ENCODE measurements at regions not wholly inside any gene's neighbourhood (a gene's known extent, or its start where the extent isn't known, plus 50 kb on each side); places are given as distances from the start of the nearest gene placed in this dataset.

GRCh38 chr10:131743190-131744151 lies 157.3 kb upstream of the PPP2R2D start:
- peak; percentile 58 for DNase-seq

DNA sequence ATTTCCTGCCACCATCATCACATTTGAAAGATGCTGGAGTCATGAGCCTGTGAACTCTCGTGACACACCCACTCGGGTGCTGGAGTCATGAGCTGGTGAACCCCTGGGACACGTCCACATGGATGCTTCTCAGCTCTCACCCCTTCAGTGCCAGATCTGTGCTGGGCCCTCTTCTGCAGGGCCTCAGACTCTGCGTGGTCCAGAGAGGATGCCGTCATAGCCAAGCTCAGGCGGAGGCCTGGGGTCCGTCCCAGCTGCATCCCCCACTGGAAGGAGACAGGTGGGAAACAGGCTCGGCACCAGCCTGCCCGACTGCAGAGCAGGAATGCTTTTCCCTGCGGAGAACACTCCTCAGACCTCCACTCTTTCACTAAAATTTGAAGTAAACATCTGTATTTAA lies 156.5 kb upstream of the PPP2R2D start:
- peak; percentile 42 for DNase-seq

GRCh38 chr10:131745591-131745990 lies 155.2 kb upstream of the PPP2R2D start:
- no peak for DNase-seq

- no peak for DNase-seq
Observed at GRCh38 chr10:131746241-131746711, 154.5 kb upstream of the PPP2R2D start.

DNA sequence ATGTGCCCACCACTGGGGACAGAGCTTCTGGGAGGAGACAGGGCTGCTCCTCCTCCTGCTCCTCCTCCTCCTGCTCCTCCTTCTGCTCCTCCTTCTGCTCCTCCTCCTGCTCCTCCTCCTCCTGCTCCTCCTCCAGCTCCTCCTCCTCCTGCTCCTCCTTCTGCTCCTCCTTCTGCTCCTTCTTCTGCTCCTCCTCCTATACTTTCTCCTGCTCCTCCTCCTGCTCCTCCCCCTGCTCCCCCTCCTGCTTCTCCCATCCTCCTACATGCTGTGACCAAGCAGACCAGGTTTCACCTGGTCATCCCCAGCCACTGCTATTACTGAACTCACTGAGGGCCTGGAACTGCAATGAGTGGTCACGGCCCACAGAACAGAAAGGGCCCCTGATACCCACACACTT lies 154.0 kb upstream of the PPP2R2D start:
- DNase-seq, result no peak

DNA sequence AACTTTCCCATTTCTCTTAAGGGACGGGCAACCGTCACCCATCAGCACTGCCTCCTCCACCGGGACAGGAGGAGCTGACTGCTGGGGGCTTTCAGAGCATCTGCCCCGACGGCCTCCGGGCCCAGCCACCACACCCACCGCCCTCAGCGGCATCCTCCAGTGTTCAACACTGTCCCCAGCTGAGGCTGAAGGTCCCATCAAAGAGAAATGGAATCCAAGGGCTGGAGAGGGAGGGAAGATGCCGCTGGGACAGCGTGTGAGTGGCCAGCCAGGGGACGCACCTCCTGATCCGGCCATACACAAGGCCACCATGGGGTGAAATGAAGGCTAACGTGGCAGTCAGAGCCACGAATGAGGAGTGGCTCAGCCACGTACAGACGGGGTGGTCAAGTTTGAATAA lies 153.6 kb upstream of the PPP2R2D start:
- DNase-seq, result no peak

DNA sequence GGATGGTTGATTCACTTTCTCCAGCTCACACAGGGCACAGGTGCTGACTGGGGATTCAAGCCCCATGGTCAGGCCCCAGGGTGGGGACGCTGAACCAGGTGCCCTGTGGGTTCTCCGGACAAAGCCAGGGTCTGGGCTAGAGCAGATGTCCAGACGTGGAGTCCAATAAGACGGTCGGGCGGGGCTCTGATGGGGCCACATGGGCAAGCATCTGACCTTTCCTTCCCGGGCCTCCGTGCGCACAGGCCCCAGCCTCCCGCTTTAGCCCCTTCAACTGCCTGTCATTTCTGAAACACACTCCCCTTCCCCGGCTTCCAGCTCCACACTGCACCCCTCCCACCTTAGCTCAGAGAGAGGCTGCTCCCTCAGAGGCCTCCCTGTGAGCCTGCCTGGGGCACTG lies 153.0 kb upstream of the PPP2R2D start:
- no peak for DNase-seq

DNA sequence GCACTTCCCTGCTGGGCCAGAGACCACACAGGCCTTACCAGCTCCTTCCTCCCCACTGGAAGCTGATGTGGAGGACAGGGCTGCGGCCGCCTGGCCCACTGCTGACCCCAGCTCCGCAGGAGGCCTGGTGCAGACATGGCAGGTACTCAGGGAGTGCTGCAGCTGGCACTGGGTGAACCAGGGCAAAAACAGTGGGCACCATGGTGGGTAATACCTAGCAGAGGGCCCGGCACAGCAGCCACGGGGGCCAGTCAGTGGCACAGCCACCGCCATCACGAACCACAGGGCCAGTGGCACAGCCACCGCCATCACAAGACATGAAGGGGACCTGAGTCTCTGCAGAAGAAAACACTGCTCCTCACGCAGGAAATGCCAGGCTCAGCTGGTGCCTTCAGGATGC lies 152.6 kb upstream of the PPP2R2D start:
- no peak for DNase-seq

DNA sequence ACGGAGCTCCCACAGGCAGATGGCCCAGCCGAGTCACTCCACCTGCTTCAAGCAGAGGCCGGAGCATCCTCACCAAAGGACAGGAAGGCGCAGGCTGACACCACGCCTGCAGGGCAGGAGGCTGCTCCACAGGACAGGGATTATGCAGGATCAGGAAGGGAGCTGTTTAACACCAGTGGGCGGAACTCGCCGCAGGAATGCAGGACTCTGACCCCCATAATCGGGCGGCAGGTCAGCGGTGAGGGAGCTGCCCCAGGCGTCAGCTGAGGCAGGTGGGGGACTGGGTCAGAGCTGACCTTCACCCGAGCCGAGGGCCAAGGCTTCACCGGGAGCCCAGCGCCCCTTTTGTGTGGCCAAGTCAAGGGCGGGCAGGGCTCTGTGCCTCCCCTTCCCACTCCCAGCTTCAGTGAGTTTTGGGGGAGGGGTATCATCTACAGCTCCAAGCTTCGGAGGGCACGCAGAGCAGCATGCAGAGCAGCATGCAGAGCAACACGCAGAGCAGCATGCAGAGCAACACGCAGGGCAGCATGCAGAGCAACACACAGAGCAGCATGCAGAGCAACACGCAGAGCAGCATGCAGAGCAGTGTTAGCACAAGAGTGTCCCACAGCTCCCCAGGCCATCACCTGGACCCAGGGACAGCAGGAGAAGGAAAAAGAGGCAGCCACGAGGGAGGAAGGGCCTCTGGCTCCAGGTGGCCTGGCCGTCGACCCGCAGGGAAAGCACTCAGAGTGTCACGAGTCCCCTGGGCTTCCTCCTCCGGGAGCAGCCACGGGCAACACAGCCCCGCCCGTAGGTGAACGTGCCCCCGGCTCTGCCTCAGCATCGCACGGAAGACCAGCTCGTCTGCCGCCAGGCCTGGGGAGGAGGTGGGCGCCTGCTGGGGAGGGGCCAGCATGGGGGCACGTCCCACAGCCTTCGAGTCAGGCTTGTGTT lies 151.7 kb upstream of the PPP2R2D start:
- DNase-seq, result peak; percentile 78

- no peak for DNase-seq
Observed at GRCh38 chr10:131749767-131750142, 151.1 kb upstream of the PPP2R2D start.

DNA sequence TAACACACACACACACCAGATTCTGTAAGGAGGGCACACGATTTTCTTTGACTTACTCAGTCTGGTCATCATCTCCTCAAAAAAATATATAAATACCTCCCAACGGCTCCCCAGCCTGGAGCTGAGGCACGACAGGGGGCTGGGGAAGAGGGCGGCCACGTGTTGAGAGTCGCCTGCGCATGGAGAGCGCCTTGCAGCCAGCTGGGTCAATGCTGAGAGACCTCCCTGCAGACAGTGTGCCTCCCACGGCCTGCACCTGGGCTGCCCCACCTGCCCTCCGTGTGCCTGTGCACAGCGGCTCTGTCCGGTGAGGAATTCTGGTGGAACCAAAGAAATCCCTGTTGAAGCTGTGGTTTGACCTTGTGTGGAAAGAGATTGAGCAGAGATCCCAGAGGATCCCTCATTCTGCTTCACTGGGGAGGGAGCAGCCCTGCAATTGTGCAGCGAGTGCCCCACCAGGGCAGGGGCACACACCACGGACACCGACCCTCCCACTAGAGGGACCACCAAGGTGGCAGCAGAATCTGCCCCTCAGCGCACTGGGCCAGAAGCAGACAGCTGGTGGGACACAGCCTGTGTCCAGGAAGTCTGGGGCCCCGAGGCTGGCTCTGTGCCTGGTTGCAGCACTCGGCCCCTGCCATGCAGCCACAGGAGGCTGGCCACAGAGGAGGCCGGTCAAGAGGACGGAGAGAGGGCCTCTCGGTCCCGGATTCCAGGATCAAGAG lies 150.5 kb upstream of the PPP2R2D start:
- DNase-seq, result no peak

GRCh38 chr10:131750973-131751826 lies 149.6 kb upstream of the PPP2R2D start:
- peak; percentile 76 for DNase-seq

- peak; percentile 80 for DNase-seq
Observed at GRCh38 chr10:131751827-131752775, 148.7 kb upstream of the PPP2R2D start.

DNA sequence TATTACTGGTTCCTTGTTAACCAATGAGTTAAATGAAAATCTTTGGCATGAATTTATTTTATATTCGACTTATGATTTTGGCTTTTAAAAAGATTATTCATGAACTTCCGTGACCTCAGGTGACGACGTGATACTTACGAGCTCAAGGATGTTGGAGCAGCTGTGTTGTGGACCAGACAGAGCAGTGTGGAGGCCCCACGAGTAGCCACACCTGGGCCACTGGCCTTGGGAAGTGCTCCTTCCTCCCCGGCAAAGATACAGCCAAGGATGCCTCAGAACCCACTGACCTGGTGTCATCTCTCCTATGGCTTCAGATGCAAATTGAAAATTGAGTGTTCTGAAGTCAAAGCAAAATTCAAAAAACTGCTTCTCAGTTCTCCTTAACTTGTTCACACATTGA lies 147.5 kb upstream of the PPP2R2D start:
- DNase-seq, result no peak

- DNase-seq, result no peak
Observed at GRCh38 chr10:131755200-131755599, 145.6 kb upstream of the PPP2R2D start.

DNA sequence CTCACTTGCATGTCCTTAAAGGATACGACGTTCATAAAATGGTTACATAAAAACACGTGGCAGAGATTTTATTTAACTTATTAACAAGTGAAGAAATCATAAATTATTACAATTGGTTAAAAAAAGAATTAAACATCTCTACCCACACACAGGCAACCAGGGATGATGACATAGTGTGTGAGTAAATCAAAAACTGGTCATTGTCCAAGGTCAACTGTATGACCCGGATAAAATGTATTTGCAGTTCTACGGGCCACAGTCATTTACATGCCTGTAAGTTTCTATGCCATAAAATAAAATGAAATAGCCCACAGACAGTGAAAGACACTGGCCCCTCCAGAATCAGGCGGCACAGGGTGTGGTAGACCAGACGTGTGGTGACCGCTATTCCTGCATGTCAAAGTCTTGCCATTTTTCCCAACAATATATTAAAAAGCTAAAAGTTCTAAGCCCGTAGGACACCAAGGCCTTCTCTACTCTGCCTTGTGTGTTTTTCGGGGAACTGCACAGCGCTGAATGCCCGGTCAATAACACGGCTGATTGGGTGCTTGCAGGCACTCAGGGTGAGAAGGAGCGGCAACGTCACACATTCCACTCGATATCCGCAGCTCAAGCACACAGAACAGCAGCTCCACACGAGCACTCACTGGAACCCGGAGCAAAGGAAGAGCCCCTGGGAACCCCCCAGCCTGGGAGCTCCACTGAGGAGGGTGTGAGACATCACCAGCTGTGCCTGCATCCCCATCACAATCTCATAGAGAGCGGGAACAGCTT lies 143.3 kb upstream of the PPP2R2D start:
- DNase-seq, result no peak

DNA sequence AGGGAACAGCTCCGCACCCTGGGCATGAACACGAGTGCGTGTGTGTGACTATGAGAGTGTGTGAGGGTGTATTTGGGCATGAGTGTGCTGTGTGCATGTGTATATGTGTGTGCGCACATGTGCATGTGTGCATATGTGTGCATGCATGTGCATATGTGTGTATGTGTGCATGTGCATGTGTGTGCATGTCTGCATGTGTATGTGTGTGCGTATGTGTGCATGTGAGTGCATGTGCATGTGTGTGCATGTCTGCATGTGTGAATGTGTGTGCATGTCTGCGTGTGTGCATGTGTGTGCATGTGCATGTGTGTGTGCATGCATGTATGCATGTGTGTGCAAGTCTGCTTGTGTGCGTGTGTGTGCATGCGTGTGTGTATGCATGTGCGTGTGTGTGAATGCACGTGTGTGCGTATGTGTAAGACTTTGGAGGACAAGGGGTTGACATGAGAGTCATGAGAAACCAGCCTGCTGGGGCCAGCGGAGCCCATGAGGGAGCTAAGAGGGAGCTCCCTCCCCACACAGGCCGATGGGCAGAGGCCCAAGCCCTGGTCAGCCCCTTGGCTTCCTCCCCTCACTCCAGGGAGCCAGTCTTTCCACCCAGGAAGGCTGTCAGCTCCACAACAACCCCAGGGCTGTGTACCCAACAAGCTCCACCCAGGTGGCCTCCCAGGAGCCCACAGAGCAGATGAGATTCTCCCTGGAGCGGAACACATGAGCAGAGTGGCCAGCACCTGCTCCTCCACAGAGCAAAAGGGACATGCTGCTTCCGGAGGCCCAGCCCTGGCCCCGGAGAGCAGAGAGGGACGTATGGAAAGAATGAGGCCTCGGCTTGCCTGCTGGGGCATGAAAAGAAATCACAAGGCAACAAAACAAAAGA lies 142.5 kb upstream of the PPP2R2D start:
- DNase-seq, result no peak

- no peak for DNase-seq
Observed at GRCh38 chr10:131758939-131759301, 141.9 kb upstream of the PPP2R2D start.

- no peak for DNase-seq
Observed at GRCh38 chr10:131759347-131759746, 141.5 kb upstream of the PPP2R2D start.
